ENCODE measurements at regions not wholly inside any gene's neighbourhood (a gene's known extent, or its start where the extent isn't known, plus 50 kb on each side); places are given as distances from the start of the nearest gene placed in this dataset.

DNA sequence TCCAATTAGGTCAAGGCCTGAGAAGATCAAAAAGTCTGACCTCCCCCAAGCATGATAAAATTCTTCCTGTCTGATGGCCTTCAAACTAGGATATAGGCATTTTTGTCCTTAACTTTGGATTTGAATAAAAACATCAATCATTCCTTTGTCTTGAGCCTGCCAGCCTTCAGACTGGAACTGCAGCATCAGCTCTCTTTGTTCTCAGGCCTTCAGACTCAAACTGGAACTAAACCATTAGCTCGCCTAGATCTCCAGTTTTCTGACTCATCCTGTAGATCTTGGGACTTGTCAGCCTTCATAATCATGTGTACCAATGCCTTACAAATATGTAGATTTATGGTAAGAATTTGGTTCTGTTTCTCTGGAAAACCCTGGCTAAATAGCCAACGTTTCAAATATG, 721.7 kb downstream of the GALC start:
- H3K27ac ChIP-seq = no peak overlapping the region
- no peaks in the 10 kb centered on the region for H3K79me2 ChIP-seq
- no peak overlapping the region for H3K4me2 ChIP-seq
- no peaks in the 10 kb centered on the region for H3K27me3 ChIP-seq
- no peak overlapping the region for H2AFZ ChIP-seq
- no peaks in the 10 kb centered on the region for H4K20me1 ChIP-seq (ENCODE audit: insufficient read depth, poor library complexity, severe bottlenecking)
- H3K9me2 ChIP-seq (replicated peaks; ENCODE audit: insufficient read depth) = no peaks in the 10 kb centered on the region
- H3K4me3 ChIP-seq = no peak overlapping the region
- H3K36me3 ChIP-seq (replicated peaks; ENCODE audit: insufficient read depth, low read depth) = no peaks in the 10 kb centered on the region
- TF ChIP-seq EZH2 (IDR thresholded peaks at IDR 0.05; ENCODE audit: borderline replicate concordance) (no peak), EZH2phosphoT487 (IDR thresholded peaks at IDR 0.05; ENCODE audit: low read depth, severe bottlenecking, unreplicated experiment) (no peak)
- DNase-seq (ENCODE audit: low spot score) = no peak
- H3K9me3 ChIP-seq (ENCODE audit: low read depth) = no peaks in the 10 kb centered on the region
- 40% methylated on average over 2 of the region's 2 CpGs for WGBS (ENCODE audit: low lambda C conversion rate, missing lambda C conversion rate)
- H3K4me1 ChIP-seq (ENCODE audit: insufficient read depth) = no peaks in the 10 kb centered on the region

DNA sequence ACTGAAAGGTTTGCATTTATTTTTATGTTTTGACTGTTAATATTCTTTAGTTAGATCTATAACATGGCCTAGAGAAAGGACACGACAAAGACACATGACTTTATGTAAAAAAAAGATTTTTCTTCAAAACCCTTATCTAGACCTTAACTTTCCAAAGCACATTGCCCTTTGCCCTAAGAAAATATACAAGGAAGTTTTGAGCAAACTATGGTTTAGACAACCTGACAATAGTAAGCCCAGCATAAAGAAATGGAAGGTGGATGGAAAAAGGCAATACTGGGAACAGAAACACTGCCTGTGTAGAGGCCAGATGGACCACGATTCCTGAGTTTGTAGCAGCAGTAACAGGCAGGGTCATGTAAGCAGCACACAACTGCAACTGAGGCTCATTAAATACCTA, 724.0 kb downstream of the GALC start:
- Histone ChIP-seq H3K27me3 (no peaks in the 10 kb centered on the region), H3K9me3 (ENCODE audit: low read depth) (no peaks in the 10 kb centered on the region), H3K4me2 (no peak overlapping the region), H3K79me2 (no peaks in the 10 kb centered on the region), H2AFZ (no peak overlapping the region), H3K4me1 (ENCODE audit: insufficient read depth) (no peaks in the 10 kb centered on the region), H4K20me1 (ENCODE audit: insufficient read depth, poor library complexity, severe bottlenecking) (no peaks in the 10 kb centered on the region), H3K27ac (no peak overlapping the region), H3K9me2 (replicated peaks; ENCODE audit: insufficient read depth) (no peaks in the 10 kb centered on the region), H3K4me3 (no peak overlapping the region), H3K36me3 (replicated peaks; ENCODE audit: insufficient read depth, low read depth) (no peaks in the 10 kb centered on the region)
- 80% methylated on average over 2 of the region's 2 CpGs for WGBS (ENCODE audit: low lambda C conversion rate, missing lambda C conversion rate)
- TF ChIP-seq EZH2 (IDR thresholded peaks at IDR 0.05; ENCODE audit: borderline replicate concordance) (no peak), EZH2phosphoT487 (IDR thresholded peaks at IDR 0.05; ENCODE audit: low read depth, severe bottlenecking, unreplicated experiment) (no peak)
- TF ChIP-seq, protein P1, sequence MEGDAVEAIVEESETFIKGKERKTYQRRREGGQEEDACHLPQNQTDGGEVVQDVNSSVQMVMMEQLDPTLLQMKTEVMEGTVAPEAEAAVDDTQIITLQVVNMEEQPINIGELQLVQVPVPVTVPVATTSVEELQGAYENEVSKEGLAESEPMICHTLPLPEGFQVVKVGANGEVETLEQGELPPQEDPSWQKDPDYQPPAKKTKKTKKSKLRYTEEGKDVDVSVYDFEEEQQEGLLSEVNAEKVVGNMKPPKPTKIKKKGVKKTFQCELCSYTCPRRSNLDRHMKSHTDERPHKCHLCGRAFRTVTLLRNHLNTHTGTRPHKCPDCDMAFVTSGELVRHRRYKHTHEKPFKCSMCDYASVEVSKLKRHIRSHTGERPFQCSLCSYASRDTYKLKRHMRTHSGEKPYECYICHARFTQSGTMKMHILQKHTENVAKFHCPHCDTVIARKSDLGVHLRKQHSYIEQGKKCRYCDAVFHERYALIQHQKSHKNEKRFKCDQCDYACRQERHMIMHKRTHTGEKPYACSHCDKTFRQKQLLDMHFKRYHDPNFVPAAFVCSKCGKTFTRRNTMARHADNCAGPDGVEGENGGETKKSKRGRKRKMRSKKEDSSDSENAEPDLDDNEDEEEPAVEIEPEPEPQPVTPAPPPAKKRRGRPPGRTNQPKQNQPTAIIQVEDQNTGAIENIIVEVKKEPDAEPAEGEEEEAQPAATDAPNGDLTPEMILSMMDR (IDR thresholded peaks at IDR 0.05; ENCODE audit: poor library complexity) = no peak
- DNase-seq (ENCODE audit: low spot score) = no peak

DNA sequence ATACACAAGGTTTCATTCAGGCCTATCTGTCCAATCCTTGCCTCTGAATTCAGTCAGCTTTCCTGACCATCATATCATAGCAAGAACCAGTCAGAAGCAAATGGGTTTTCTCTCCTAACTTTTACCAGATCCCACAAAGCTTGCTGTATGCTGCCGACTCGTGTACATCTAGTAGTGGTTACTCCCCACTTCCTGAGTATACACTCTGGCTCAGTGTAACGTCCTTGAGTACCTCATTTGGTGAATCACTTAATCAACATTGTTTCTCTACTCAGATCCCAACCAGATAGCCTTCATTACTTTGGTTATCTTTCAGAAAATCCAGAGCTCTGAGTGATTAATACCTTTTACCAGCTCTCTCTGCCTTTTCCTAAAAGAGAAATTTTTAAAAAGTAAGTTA, 728.2 kb downstream of the GALC start:
- 77% methylated on average over 3 of the region's 3 CpGs for WGBS (ENCODE audit: low lambda C conversion rate, missing lambda C conversion rate)

DNA sequence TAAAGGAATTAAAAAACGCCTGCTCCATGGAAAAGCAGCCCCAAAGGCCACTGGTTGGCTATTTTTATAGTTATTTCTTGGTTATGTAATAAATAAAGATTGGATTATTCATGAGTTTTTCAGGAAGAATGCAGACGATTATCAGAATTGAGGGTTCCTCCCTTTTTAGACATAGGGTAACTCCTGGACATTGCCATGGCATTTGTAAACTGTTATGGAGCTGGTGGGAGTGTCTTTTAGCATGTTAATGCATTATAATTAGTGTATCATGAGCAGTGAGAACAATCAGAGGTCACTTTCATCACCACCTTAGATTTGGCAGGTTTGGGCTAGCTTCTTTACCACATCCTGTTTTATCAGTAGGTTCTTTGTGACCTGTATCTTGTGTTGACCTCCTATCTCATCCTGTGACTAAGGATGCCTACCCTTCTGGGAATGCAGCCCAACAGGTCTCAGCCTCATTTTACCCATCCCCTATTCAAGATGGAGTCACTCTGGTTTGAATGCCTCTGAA, 728.7 kb downstream of the GALC start:
- 85% methylated on average over 2 of the region's 2 CpGs for WGBS (ENCODE audit: low lambda C conversion rate, missing lambda C conversion rate)

More for the DNA sequence above, 728.2 kb downstream of the GALC start:
- H3K4me2 ChIP-seq = no peak overlapping the region
- no peaks in the 10 kb centered on the region for H3K79me2 ChIP-seq
- DNase-seq (ENCODE audit: low spot score) = no peak
- no peaks in the 10 kb centered on the region for H3K9me3 ChIP-seq (ENCODE audit: low read depth)
- no peaks in the 10 kb centered on the region for H3K36me3 ChIP-seq (replicated peaks; ENCODE audit: insufficient read depth, low read depth)
- H2AFZ ChIP-seq = no peak overlapping the region
- TF ChIP-seq EZH2 (IDR thresholded peaks at IDR 0.05; ENCODE audit: borderline replicate concordance) = no peak
- TF ChIP-seq EZH2phosphoT487 (IDR thresholded peaks at IDR 0.05; ENCODE audit: low read depth, severe bottlenecking, unreplicated experiment) = no peak
- TF ChIP-seq, protein P1 (IDR thresholded peaks at IDR 0.05; ENCODE audit: poor library complexity) = no peak
- no peaks in the 10 kb centered on the region for H3K9me2 ChIP-seq (replicated peaks; ENCODE audit: insufficient read depth)
- H3K4me1 ChIP-seq (ENCODE audit: insufficient read depth) = no peaks in the 10 kb centered on the region
- no peaks in the 10 kb centered on the region for H4K20me1 ChIP-seq (ENCODE audit: insufficient read depth, poor library complexity, severe bottlenecking)
- H3K27ac ChIP-seq = no peak overlapping the region
- H3K4me3 ChIP-seq = no peak overlapping the region
- no peaks in the 10 kb centered on the region for H3K27me3 ChIP-seq

More for the DNA sequence above, 728.7 kb downstream of the GALC start:
- Histone ChIP-seq H3K27me3 (no peaks in the 10 kb centered on the region), H3K36me3 (replicated peaks; ENCODE audit: insufficient read depth, low read depth) (no peaks in the 10 kb centered on the region), H3K79me2 (no peaks in the 10 kb centered on the region), H4K20me1 (ENCODE audit: insufficient read depth, poor library complexity, severe bottlenecking) (no peaks in the 10 kb centered on the region), H3K9me3 (ENCODE audit: low read depth) (no peaks in the 10 kb centered on the region), H3K4me1 (ENCODE audit: insufficient read depth) (no peaks in the 10 kb centered on the region), H3K4me2 (no peak overlapping the region), H3K27ac (no peak overlapping the region), H3K4me3 (no peak overlapping the region), H3K9me2 (replicated peaks; ENCODE audit: insufficient read depth) (no peaks in the 10 kb centered on the region), H2AFZ (no peak overlapping the region)
- TF ChIP-seq, protein P1 (IDR thresholded peaks at IDR 0.05; ENCODE audit: poor library complexity) = no peak
- TF ChIP-seq EZH2phosphoT487 (IDR thresholded peaks at IDR 0.05; ENCODE audit: low read depth, severe bottlenecking, unreplicated experiment) (no peak), EZH2 (IDR thresholded peaks at IDR 0.05; ENCODE audit: borderline replicate concordance) (no peak)
- DNase-seq (ENCODE audit: low spot score) = no peak

Data from hepatocyte (in vitro differentiated cells).